ENCODE measurements at regions not wholly inside any gene's neighbourhood (a gene's known extent, or its start where the extent isn't known, plus 50 kb on each side); places are given as distances from the start of the nearest gene placed in this dataset.

- intact Hi-C loops (cut with micrococcal nuclease) = no loop called here
- Mint-ChIP-seq H3K4me3 (no peak overlapping the region), H3K4me1 (no peaks in the 10 kb centered on the region), H3K27me3 (ENCODE audit: low read depth in 3 of 3) (no peaks in the 10 kb centered on the region), H3K9me3 (peaks cover 0 to 8% (median 5%) of the 10 kb centered on the region in 7 donors), H3K36me3 (no peaks in the 10 kb centered on the region), H3K27ac (peak overlapping the region in 1 of 7 donors; percentile 35)
- peaks cover 5 to 21% of the 10 kb centered on the region in 2 donors for H3K9me3 ChIP-seq (replicated peaks in 1 of 2; ENCODE audit: control insufficient read depth in 1 of 2, insufficient read depth in 1 of 2, low read length in 2 of 2)
- no CpG with 5 or more reads among the region's 1 CpG for WGBS (ENCODE audit: insufficient coverage)
- H3K27me3 ChIP-seq (ENCODE audit: control insufficient read depth in 2 of 2, insufficient read depth in 2 of 2, low read length in 2 of 2) = no peaks in the 10 kb centered on the region
- no peak for TF ChIP-seq CTCF (IDR thresholded peaks at IDR 0.05)
- no peak overlapping the region for H3K4me3 ChIP-seq (replicated peaks in 1 of 3; ENCODE audit: low read depth in 2 of 3, low read length in 3 of 3)
- no peak for DNase-seq
- no peak overlapping the region for H2AFZ ChIP-seq (ENCODE audit: insufficient read depth, low read depth, low read length, poor library complexity, severe bottlenecking)
- no peak overlapping the region for H3K4me2 ChIP-seq (replicated peaks; ENCODE audit: extremely low read depth, low read length, poor library complexity, severe bottlenecking)
- H3K27ac ChIP-seq (ENCODE audit: low read depth in 1 of 2, low read length in 2 of 2) = no peak overlapping the region
- H3K79me2 ChIP-seq (ENCODE audit: insufficient read depth, low read length) = no peaks in the 10 kb centered on the region
- H3K4me1 ChIP-seq (ENCODE audit: control insufficient read depth in 1 of 2, insufficient read depth in 2 of 2, low read length in 2 of 2) = no peaks in the 10 kb centered on the region
- no peak overlapping the region for H3K9ac ChIP-seq (ENCODE audit: insufficient read depth, low read length, poor library complexity, severe bottlenecking)
- H3K36me3 ChIP-seq (replicated peaks in 1 of 2; ENCODE audit: control insufficient read depth in 1 of 2, insufficient read depth in 2 of 2, low read length in 2 of 2) = no peaks in the 10 kb centered on the region
- no peaks in the 10 kb centered on the region for H4K20me1 ChIP-seq (ENCODE audit: insufficient read depth, low read length)
These were observed 473.4 kb downstream of the BTBD3 start for GRCh38 chr20:12391099-12391498.

- 80% methylated on average over 1 of the region's 4 CpGs for WGBS (ENCODE audit: insufficient coverage)
- Mint-ChIP-seq H3K36me3 (no peaks in the 10 kb centered on the region), H3K27me3 (ENCODE audit: low read depth in 3 of 3) (no peaks in the 10 kb centered on the region)
These were observed 477.1 kb downstream of the BTBD3 start for GRCh38 chr20:12394786-12395185.

More at GRCh38 chr20:12394786-12395185, 477.1 kb downstream of the BTBD3 start:
- no peaks in the 10 kb centered on the region for H3K4me1 ChIP-seq (ENCODE audit: control insufficient read depth in 1 of 2, insufficient read depth in 2 of 2, low read length in 2 of 2)
- no peak for TF ChIP-seq CTCF (IDR thresholded peaks at IDR 0.05)
- H3K4me2 ChIP-seq (replicated peaks; ENCODE audit: extremely low read depth, low read length, poor library complexity, severe bottlenecking) = no peak overlapping the region
- no peak overlapping the region for H3K4me3 ChIP-seq (replicated peaks in 1 of 3; ENCODE audit: low read depth in 2 of 3, low read length in 3 of 3)
- intact Hi-C loops (cut with micrococcal nuclease) = no loop called here
- no peaks in the 10 kb centered on the region for H3K36me3 ChIP-seq (replicated peaks in 1 of 2; ENCODE audit: control insufficient read depth in 1 of 2, insufficient read depth in 2 of 2, low read length in 2 of 2)
- Mint-ChIP-seq H3K27ac (peak overlapping the region in 1 of 7 donors; percentile 54), H3K4me3 (no peak overlapping the region), H3K9me3 (peaks cover 0 to 12% (median 4%) of the 10 kb centered on the region in 7 donors), H3K4me1 (no peaks in the 10 kb centered on the region)
- no peaks in the 10 kb centered on the region for H3K27me3 ChIP-seq (ENCODE audit: control insufficient read depth in 2 of 2, insufficient read depth in 2 of 2, low read length in 2 of 2)
- H3K9ac ChIP-seq (ENCODE audit: insufficient read depth, low read length, poor library complexity, severe bottlenecking) = no peak overlapping the region
- no peaks in the 10 kb centered on the region for H3K79me2 ChIP-seq (ENCODE audit: insufficient read depth, low read length)
- H3K27ac ChIP-seq (ENCODE audit: low read depth in 1 of 2, low read length in 2 of 2) = no peak overlapping the region
- DNase-seq = no peak
- H4K20me1 ChIP-seq (ENCODE audit: insufficient read depth, low read length) = no peaks in the 10 kb centered on the region
- no peak overlapping the region for H2AFZ ChIP-seq (ENCODE audit: insufficient read depth, low read depth, low read length, poor library complexity, severe bottlenecking)
- H3K9me3 ChIP-seq (replicated peaks in 1 of 2; ENCODE audit: control insufficient read depth in 1 of 2, insufficient read depth in 1 of 2, low read length in 2 of 2) = peaks cover 7 to 16% of the 10 kb centered on the region in 2 donors

Measured in CD14-positive monocyte (primary cell).